ENCODE measurements at regions not wholly inside any gene's neighbourhood (a gene's known extent, or its start where the extent isn't known, plus 50 kb on each side); places are given as distances from the start of the nearest gene placed in this dataset.

DNA sequence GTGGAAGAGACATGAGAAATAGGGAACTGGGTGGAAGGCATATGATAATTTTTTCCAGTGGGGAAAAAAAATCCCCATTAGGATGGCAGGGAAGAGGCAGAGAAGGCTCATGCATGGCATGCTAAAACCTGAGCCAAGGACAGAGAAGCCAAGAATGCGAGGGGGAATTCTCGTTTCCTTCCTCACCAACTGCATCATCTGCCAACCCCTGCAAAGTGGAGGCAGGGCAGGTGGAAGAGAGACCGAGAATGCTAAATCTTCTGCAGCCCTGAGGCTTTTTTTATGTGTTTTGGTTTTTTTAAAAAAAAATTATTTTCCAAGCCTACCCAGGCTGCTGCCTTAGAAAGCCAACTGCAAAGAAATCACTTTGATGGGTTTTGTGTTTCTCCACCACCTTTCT lies 54.3 kb upstream of the CCDC174 start:
- no peak overlapping the region for H2BK12ac ChIP-seq (ENCODE audit: low read depth, low read length)
- WGBS, 2 experiments (ENCODE audit: extremely low coverage in 1 of 2, insufficient coverage in 1 of 2, insufficient read length in 1 of 2, insufficient replicate concordance in 2 of 2, low coverage in 1 of 2, low lambda C conversion rate in 2 of 2, missing lambda C conversion rate in 1 of 2) = 79% methylated on average over 3 of the region's 3 CpGs; no CpG with 5 or more reads in 1 of the 2 experiments
- H2AK5ac ChIP-seq (ENCODE audit: low read depth, low read length) = no peak overlapping the region
- no peak overlapping the region for H3K4ac ChIP-seq (replicated peaks; ENCODE audit: insufficient read length, low read depth, low read length)
- peaks cover 0 to 6% (median under 1%) of the 10 kb centered on the region in 4 experiments; a peak in 3 of 7 replicates for H3K27me3 ChIP-seq (replicated peaks in 1 of 4; ENCODE audit: control insufficient read depth in 3 of 4, extremely low read depth in 1 of 4, insufficient read depth in 3 of 4, low read length in 3 of 4)
- H4K20me1 ChIP-seq (replicated peaks in 1 of 2; ENCODE audit: control insufficient read depth in 1 of 2, insufficient read depth in 2 of 2, low read length in 2 of 2) = peaks cover 2 to 15% of the 10 kb centered on the region in 2 experiments
- H3K23me2 ChIP-seq (ENCODE audit: low read depth, low read length) = peaks cover 4% of the 10 kb centered on the region; the same call in 1 of the 2 replicates
- no peaks in the 10 kb centered on the region for H3K79me2 ChIP-seq (ENCODE audit: control insufficient read depth in 1 of 2, insufficient read depth in 2 of 2, low read length in 2 of 2)
- H4K8ac ChIP-seq (ENCODE audit: extremely low read depth, insufficient read depth, low read length) = no peak overlapping the region
- no peak overlapping the region for H3K4me2 ChIP-seq (ENCODE audit: insufficient read depth in 1 of 2, low read depth in 2 of 2, low read length in 2 of 2)
- no peak overlapping the region for H3K14ac ChIP-seq (ENCODE audit: insufficient read length)
- no peak overlapping the region for H2BK20ac ChIP-seq (ENCODE audit: low read length)
- DNase-seq (ENCODE audit: low read depth in 1 of 2, low spot score in 2 of 2) (no peak), FAIRE-seq (no peak)
- H2BK5ac ChIP-seq (ENCODE audit: low read depth, low read length) = no peak overlapping the region
- no peak overlapping the region for H4K91ac ChIP-seq (replicated peaks; ENCODE audit: insufficient read length, low read length)
- H3K4me3 ChIP-seq (ENCODE audit: extremely low read depth in 1 of 4, insufficient read depth in 2 of 4, low read depth in 3 of 4, low read length in 4 of 4) = no peak overlapping the region
- no peak overlapping the region for H2BK15ac ChIP-seq (ENCODE audit: low read length)
- H3K79me1 ChIP-seq (ENCODE audit: low read depth, low read length) = peaks cover 4% of the 10 kb centered on the region; the same call in 1 of the 2 replicates
- H3K4me1 ChIP-seq (replicated peaks in 1 of 4; ENCODE audit: control insufficient read depth in 3 of 4, insufficient read depth in 4 of 4, low read length in 3 of 4) = peaks cover 0 to 12% (median 9%) of the 10 kb centered on the region in 4 experiments; a peak in 6 of 7 replicates
- POLR2A ChIA-PET (ENCODE audit: partially characterized antibody) = no interaction called here
- H3K18ac ChIP-seq (ENCODE audit: extremely low read depth, low read length) = no peak overlapping the region
- no peak overlapping the region for H3K56ac ChIP-seq (replicated peaks; ENCODE audit: insufficient read length, low read depth, low read length)
- H4K5ac ChIP-seq (ENCODE audit: insufficient read length, low read depth, low read length) = no peak overlapping the region
- H2AFZ ChIP-seq (ENCODE audit: low read length) = no peak overlapping the region
- no peak overlapping the region for H2BK120ac ChIP-seq (replicated peaks; ENCODE audit: low read depth, low read length)
- H3K27ac ChIP-seq (ENCODE audit: low read depth, low read length) = no peak overlapping the region
- no peaks in the 10 kb centered on the region for H3K9me3 ChIP-seq (ENCODE audit: insufficient read depth in 2 of 2, low read depth in 1 of 2, low read length in 1 of 2)
- H3K36me3 ChIP-seq (ENCODE audit: control insufficient read depth in 2 of 4, insufficient read depth in 4 of 4, low read length in 3 of 4) = 0 out of 8 replicates have a peak, but pooled peaks cover 0 to 2% (median 0%) of the 10 kb centered on the region in 4 experiments
- CTCF ChIA-PET (ENCODE audit: partially characterized antibody) = interaction anchor here (1.1 to 1.6 kb wide), 3 partner anchors 10 to 89 kb away, joined by 4 to 5 read pairs (median 4); no protein-coding TSS in a partner anchor
- H3K23ac ChIP-seq (ENCODE audit: insufficient read length) = no peak overlapping the region
- no peak overlapping the region for H3K9ac ChIP-seq (replicated peaks in 1 of 4; ENCODE audit: extremely low read depth in 1 of 4, low read depth in 3 of 4, low read length in 3 of 4)
- no peak for TF ChIP-seq HDAC2 (IDR thresholded peaks at IDR 0.05; ENCODE audit: borderline replicate concordance in 1 of 2, low read depth in 2 of 2, low read length in 2 of 2)
- TF ChIP-seq SAP30 (IDR thresholded peaks at IDR 0.05; ENCODE audit: insufficient read depth, insufficient replicate concordance, low read length) = no peak
- TF ChIP-seq KDM4A (IDR thresholded peaks at IDR 0.05; ENCODE audit: low read depth, low read length, severe bottlenecking) = no peak
- TF ChIP-seq JUN (IDR thresholded peaks at IDR 0.05; ENCODE audit: low read depth, low read length) = no peak
- no peak for TF ChIP-seq CREB1 (IDR thresholded peaks at IDR 0.05)
- no peak for TF ChIP-seq PHF8 (conservative IDR thresholded peaks at IDR 0.05; ENCODE audit: low read depth, low read length)
- TF ChIP-seq SIRT6 (IDR thresholded peaks at IDR 0.05; ENCODE audit: low read length) = no peak
- no peak for TF ChIP-seq SP4 (IDR thresholded peaks at IDR 0.05; ENCODE audit: low read length)
- no peak for TF ChIP-seq SRF (IDR thresholded peaks at IDR 0.05; ENCODE audit: low read depth, low read length)
- no peak for TF ChIP-seq SUZ12 (IDR thresholded peaks at IDR 0.05; ENCODE audit: low read length)
- no peak for TF ChIP-seq KDM1A (IDR thresholded peaks at IDR 0.05; ENCODE audit: borderline replicate concordance, low read length)
- TF ChIP-seq POLR2A (IDR thresholded peaks at IDR 0.05; ENCODE audit: control extremely low read depth in 1 of 2, low read depth in 2 of 2, low read length in 2 of 2) = no peak
- TF ChIP-seq CBX5 (IDR thresholded peaks at IDR 0.05; ENCODE audit: low read depth, low read length) = no peak
- TF ChIP-seq POLR2AphosphoS5 (IDR thresholded peaks at IDR 0.05; ENCODE audit: low read depth, low read length) = no peak
- no peak for TF ChIP-seq ASH2L (IDR thresholded peaks at IDR 0.05; ENCODE audit: low read length)
- no peak for TF ChIP-seq CTBP2 (IDR thresholded peaks at IDR 0.05; ENCODE audit: borderline replicate concordance, insufficient read depth, insufficient read length, low read length)

Measured in H1 (cell line).